ENCODE measurements at regions not wholly inside any gene's neighbourhood (a gene's known extent, or its start where the extent isn't known, plus 50 kb on each side); places are given as distances from the start of the nearest gene placed in this dataset.

DNA sequence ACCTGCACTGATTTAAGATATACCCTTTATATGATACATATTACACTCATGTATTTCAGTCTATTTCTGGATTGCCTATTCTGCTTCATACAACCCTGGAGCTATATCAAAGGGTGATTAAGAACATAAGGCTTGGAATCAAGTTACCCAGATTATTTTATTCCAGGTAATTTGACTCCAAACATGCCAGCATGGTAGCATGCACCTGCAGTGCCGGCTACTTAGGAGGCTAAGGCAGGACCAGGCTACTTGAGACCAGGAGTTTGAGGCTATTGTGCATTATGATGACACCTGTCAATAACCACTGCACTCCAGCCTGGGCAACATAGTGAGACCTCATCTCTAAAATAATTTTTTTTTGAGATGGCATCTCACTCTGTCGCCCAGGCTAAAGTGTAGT, 50.4 kb upstream of the NEO1 start:
- DNase-seq: no peak
- TF ChIP-seq, protein P1, sequence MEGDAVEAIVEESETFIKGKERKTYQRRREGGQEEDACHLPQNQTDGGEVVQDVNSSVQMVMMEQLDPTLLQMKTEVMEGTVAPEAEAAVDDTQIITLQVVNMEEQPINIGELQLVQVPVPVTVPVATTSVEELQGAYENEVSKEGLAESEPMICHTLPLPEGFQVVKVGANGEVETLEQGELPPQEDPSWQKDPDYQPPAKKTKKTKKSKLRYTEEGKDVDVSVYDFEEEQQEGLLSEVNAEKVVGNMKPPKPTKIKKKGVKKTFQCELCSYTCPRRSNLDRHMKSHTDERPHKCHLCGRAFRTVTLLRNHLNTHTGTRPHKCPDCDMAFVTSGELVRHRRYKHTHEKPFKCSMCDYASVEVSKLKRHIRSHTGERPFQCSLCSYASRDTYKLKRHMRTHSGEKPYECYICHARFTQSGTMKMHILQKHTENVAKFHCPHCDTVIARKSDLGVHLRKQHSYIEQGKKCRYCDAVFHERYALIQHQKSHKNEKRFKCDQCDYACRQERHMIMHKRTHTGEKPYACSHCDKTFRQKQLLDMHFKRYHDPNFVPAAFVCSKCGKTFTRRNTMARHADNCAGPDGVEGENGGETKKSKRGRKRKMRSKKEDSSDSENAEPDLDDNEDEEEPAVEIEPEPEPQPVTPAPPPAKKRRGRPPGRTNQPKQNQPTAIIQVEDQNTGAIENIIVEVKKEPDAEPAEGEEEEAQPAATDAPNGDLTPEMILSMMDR (IDR thresholded peaks at IDR 0.05; ENCODE audit: low read depth, low read length): no peak
- Histone ChIP-seq H3K4me3 (ENCODE audit: low read depth, low read length) (no peak overlapping the region), H3K4me1 (no peaks in the 10 kb centered on the region), H3K36me3 (no peaks in the 10 kb centered on the region), H3K9me3 (no peaks in the 10 kb centered on the region), H3K27me3 (peaks cover 7% of the 10 kb centered on the region)

DNA sequence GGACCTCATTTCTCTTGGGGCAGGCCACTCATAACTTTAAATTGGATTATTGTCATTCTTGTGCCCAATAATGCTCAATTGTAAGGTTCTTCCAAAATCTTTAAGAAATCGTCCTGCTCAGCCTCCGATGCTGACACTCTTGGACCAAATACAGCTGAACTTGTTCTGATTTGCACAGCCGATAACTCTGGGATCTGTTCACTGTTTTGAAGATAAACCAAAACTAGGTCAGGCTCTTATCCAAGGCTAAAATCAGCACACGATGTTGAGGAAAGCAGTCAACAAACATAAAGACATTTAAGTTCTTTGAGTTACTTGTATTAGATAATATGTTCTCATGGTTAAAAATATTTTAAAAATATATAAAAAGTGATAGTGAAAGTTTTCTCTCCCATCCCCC, 52.0 kb upstream of the NEO1 start:
- DNase-seq: no peak
- Histone ChIP-seq H3K27me3 (peaks cover 10% of the 10 kb centered on the region), H3K4me3 (ENCODE audit: low read depth, low read length) (no peak overlapping the region), H3K36me3 (no peaks in the 10 kb centered on the region), H3K4me1 (no peaks in the 10 kb centered on the region), H3K9me3 (no peaks in the 10 kb centered on the region)
- TF ChIP-seq, protein P1 (IDR thresholded peaks at IDR 0.05; ENCODE audit: low read depth, low read length): no peak

DNA sequence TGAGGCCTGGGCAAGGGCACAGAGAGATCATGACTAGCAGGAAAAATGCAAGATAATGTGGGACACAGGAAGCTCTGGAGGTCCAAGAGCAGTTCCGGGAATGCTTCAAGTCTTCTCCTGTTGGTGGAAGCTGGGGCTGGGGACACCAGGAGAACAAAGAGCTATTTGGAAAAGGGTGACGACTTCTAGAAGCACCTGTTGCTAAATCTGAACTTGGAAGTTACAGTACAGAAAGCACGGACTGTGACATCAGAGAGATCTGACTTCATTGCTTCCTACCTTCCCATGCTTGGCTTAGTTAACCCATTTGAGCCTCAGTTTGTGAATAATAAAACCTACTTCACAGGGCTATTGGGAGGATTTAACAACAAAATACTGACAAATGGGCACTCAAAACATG, 52.7 kb upstream of the NEO1 start:
- Histone ChIP-seq H3K4me3 (ENCODE audit: low read depth, low read length) (no peak overlapping the region), H3K4me1 (no peaks in the 10 kb centered on the region), H3K9me3 (no peaks in the 10 kb centered on the region), H3K27me3 (peaks cover 15% of the 10 kb centered on the region), H3K36me3 (no peaks in the 10 kb centered on the region)
- no peak for DNase-seq
- TF ChIP-seq, protein P1 (IDR thresholded peaks at IDR 0.05; ENCODE audit: low read depth, low read length): no peak

DNA sequence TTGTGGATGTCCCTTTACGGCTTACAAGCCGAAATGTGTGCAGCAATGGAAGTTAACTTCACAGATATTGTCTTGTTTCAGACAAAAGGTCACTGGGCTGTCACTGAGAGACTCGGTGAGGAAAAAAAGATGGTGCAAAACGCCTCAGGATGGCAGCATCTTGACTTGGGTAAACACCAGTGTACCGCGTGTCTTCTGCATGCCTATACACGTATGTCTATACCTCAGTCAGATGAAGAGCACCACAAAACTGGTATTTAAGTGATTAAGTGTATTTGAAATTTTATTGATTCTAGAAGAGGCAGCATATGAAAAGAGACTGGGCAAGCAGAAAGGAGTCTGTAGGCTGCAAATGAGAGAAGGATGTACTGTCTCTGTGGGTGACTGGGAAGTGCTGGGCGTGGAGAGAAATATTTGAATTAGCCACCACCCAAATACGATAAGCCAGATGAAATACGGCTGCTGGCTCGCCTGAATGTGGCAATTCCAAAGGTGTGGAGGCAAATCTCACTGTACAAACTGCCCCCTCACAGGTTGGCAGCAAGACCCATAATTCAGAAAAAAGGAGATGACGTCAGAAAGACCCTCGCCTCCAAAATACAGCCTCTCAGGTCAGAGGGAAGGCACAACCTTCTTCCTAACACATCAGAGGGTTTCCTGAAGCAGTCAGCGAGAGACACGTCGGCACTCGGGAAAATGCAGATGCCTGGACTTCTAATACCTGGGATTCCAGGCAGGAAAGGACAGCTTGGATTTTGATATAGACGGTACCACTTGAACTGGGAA, 53.4 kb upstream of the NEO1 start:
- TF ChIP-seq, protein P1 (IDR thresholded peaks at IDR 0.05; ENCODE audit: low read depth, low read length): no peak
- Histone ChIP-seq H3K4me3 (ENCODE audit: low read depth, low read length) (no peak overlapping the region), H3K4me1 (no peaks in the 10 kb centered on the region), H3K9me3 (no peaks in the 10 kb centered on the region), H3K27me3 (peaks cover 18% of the 10 kb centered on the region), H3K36me3 (no peaks in the 10 kb centered on the region)
- no peak for DNase-seq

DNA sequence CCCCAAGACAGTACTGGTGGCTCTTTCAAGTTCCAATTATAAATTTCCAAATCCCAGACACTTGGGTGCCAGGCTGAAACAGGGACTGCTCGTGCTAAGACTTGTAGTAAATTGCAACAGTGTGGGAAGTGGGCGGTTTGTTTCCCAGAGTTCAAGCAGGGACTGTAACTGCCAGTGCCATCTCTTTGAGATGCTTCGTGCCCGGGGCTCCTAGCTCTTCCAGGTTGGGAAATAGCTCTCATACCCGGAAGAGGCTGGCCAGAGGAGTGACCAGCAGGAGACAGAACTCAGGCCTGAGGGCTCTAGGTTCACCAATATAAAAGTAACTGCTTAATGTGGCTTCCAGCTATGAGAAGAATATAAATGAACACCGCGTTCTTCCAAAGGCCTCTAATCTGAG, 54.0 kb upstream of the NEO1 start:
- no peak for DNase-seq
- no peak overlapping the region for H3K4me3 ChIP-seq (ENCODE audit: low read depth, low read length)
- no peaks in the 10 kb centered on the region for H3K4me1 ChIP-seq
- H3K9me3 ChIP-seq: no peaks in the 10 kb centered on the region
- peaks cover 21% of the 10 kb centered on the region for H3K27me3 ChIP-seq
- TF ChIP-seq, protein P1 (IDR thresholded peaks at IDR 0.05; ENCODE audit: low read depth, low read length): no peak
- H3K36me3 ChIP-seq: no peaks in the 10 kb centered on the region

DNA sequence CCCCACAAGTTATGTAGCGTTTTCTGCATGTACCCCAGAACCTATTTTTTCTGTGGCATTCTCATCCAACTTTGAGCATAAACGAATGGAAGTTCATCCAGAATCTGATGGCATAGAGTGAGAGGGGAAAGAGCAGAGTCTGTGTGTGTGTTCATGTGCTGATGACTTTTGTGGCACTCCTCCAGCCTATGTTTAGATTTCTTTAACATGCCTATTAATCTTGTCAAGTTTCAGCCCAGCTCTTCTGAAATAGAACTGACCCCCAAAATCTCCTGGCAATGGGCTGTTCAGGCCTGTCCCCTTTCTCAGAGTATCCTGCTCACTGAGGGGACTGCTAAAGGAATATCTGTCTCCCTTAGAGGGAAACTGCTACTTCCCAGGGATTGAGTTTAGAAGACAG, 56.4 kb upstream of the NEO1 start:
- H3K4me3 ChIP-seq (ENCODE audit: low read depth, low read length): no peak overlapping the region
- no peaks in the 10 kb centered on the region for H3K9me3 ChIP-seq
- H3K4me1 ChIP-seq: no peaks in the 10 kb centered on the region
- H3K36me3 ChIP-seq: no peaks in the 10 kb centered on the region
- no peak for DNase-seq
- TF ChIP-seq, protein P1 (IDR thresholded peaks at IDR 0.05; ENCODE audit: low read depth, low read length): no peak
- peaks cover 21% of the 10 kb centered on the region for H3K27me3 ChIP-seq

All from BE2C (cell line).